H9 (cell line): ENCODE measurements at regions not wholly inside any gene's neighbourhood (a gene's known extent, or its start where the extent isn't known, plus 50 kb on each side); places are given as distances from the start of the nearest gene placed in this dataset.

Experiments used
- DNase-seq: peaks from one replicate; pipeline ENCODE4 v3.0.0-alpha.2; 2017
- H2AFZ ChIP-seq: one replicate; pipeline ENCODE4 v1.6.1; 2013; ENCODE audit warnings: mild to moderate bottlenecking, low read length, control low read depth, moderate library complexity
- H2AK5ac ChIP-seq: 2 replicates; pipeline ENCODE4 v1.6.1; 2013; ENCODE audit warnings: low read length, control low read depth, mixed read lengths; ENCODE audit not compliant: insufficient read length
- H2BK120ac ChIP-seq: one replicate; pipeline ENCODE4 v1.6.1; 2013; ENCODE audit warnings: low read depth, mild to moderate bottlenecking, low read length, control low read depth, inconsistent platforms; ENCODE audit not compliant: poor library complexity, severe bottlenecking
- H2BK12ac ChIP-seq: 2 replicates; pipeline ENCODE4 v1.6.1; 2013; ENCODE audit warnings: low read length, control low read depth, mixed read lengths, low read depth; ENCODE audit not compliant: insufficient read length
- H2BK15ac ChIP-seq: 2 replicates; pipeline ENCODE4 v1.6.1; 2013; ENCODE audit warnings: low read depth, low read length, control low read depth
- H2BK20ac ChIP-seq: one replicate; pipeline ENCODE4 v1.6.1; 2013; ENCODE audit warnings: low read depth, mild to moderate bottlenecking, low read length, control low read depth, inconsistent platforms; ENCODE audit not compliant: poor library complexity, severe bottlenecking
- H2BK5ac ChIP-seq: 2 replicates; pipeline ENCODE4 v1.6.1; 2013; ENCODE audit warnings: low read length, control low read depth, mixed read lengths; ENCODE audit not compliant: insufficient read length
- H3K14ac ChIP-seq: 2 replicates; pipeline ENCODE4 v1.6.1; 2013; ENCODE audit warnings: low read length, control low read depth; ENCODE audit not compliant: insufficient read depth
- H3K18ac ChIP-seq: 2 replicates; pipeline ENCODE4 v1.6.1; 2013; ENCODE audit warnings: low read depth, mild to moderate bottlenecking, mixed read lengths, low read length, control low read depth; ENCODE audit not compliant: insufficient read length
- H3K23ac ChIP-seq: 2 replicates; pipeline ENCODE4 v1.6.1; 2013; ENCODE audit warnings: low read length, control low read depth, mixed read lengths, low read depth; ENCODE audit not compliant: insufficient read length
- H3K23me2 ChIP-seq: 2 replicates; pipeline ENCODE4 v1.6.1; 2013; ENCODE audit warnings: low read depth, mild to moderate bottlenecking, mixed read lengths, low read length, control low read depth; ENCODE audit not compliant: insufficient read length, poor library complexity, severe bottlenecking
- H3K27ac ChIP-seq: 2 replicates; pipeline ENCODE4 v1.5.1; 2013; ENCODE audit warnings: low read length, control low read depth, mixed read lengths, low read depth; ENCODE audit not compliant: insufficient read length
- H3K27me3 ChIP-seq: 2 replicates; pipeline ENCODE4 v1.6.1; 2013; ENCODE audit warnings: low read length, control low read depth, inconsistent platforms; ENCODE audit not compliant: insufficient read depth
- H3K4ac ChIP-seq: 2 replicates; pipeline ENCODE4 v1.6.1; 2013; ENCODE audit warnings: low read depth, mild to moderate bottlenecking, control low read depth, inconsistent platforms, low read length, moderate library complexity
- H3K4me1 ChIP-seq: 2 replicates; pipeline ENCODE4 v1.6.1; 2013; ENCODE audit warnings: low read length, control low read depth, inconsistent platforms; ENCODE audit not compliant: insufficient read depth
- H3K4me2 ChIP-seq: 2 replicates; pipeline ENCODE4 v1.6.1; 2013; ENCODE audit warnings: low read length, control low read depth, mixed read lengths; ENCODE audit not compliant: insufficient read length, insufficient read depth
- H3K56ac ChIP-seq: 2 replicates; pipeline ENCODE4 v1.6.1; 2013; ENCODE audit warnings: low read depth, mild to moderate bottlenecking, mixed read lengths, low read length, control low read depth; ENCODE audit not compliant: insufficient read length
- H3K79me1 ChIP-seq: 2 replicates; pipeline ENCODE4 v1.6.1; 2013; ENCODE audit warnings: low read depth, mild to moderate bottlenecking, moderate library complexity, low read length, control low read depth, inconsistent platforms; ENCODE audit not compliant: insufficient read depth, poor library complexity, severe bottlenecking
- H3K79me2 ChIP-seq: 2 replicates; pipeline ENCODE4 v1.6.1; 2013; ENCODE audit warnings: low read length, control low read depth, inconsistent platforms; ENCODE audit not compliant: insufficient read depth
- H3K9ac ChIP-seq: 2 replicates; pipeline ENCODE4 v1.6.1; 2013; ENCODE audit warnings: low read length, control low read depth, mixed read lengths; ENCODE audit not compliant: insufficient read length; ENCODE audit errors: extremely low read depth
- H3K9me3 ChIP-seq: one replicate; pipeline ENCODE4 v1.6.1; 2013; ENCODE audit warnings: low read depth, low read length, inconsistent platforms; ENCODE audit not compliant: control insufficient read depth
- H3T11ph ChIP-seq: one replicate; pipeline ENCODE4 v1.6.1; 2013; ENCODE audit warnings: mild to moderate bottlenecking, low read length, control low read depth, inconsistent platforms
- H4K20me1 ChIP-seq: one replicate; pipeline ENCODE4 v1.6.1; 2013; ENCODE audit not compliant: control insufficient read depth, insufficient read length, insufficient read depth
- H4K5ac ChIP-seq: 2 replicates; pipeline ENCODE4 v1.6.1; 2013; ENCODE audit warnings: low read depth, mild to moderate bottlenecking, mixed read lengths, low read length, control low read depth; ENCODE audit not compliant: insufficient read length
- H4K8ac ChIP-seq: replicated peaks from 2 replicates; pipeline ENCODE4 v1.6.1; 2013; ENCODE audit warnings: low read length, control low read depth, mixed read lengths, low read depth; ENCODE audit not compliant: insufficient read length
- H4K91ac ChIP-seq: 2 replicates; pipeline ENCODE4 v1.6.1; 2013; ENCODE audit warnings: low read depth, mild to moderate bottlenecking, moderate library complexity, mixed read lengths, low read length, control low read depth; ENCODE audit not compliant: insufficient read length
- H3K27ac Mint-ChIP-seq, 3 experiments: 2 replicates in 2 of 3; 3 replicates in 1 of 3; pipeline ENCODE4 v1.8.0; 2020 to 2021; ENCODE audit warnings: mixed read lengths in 3 of 3, mild to moderate bottlenecking in 1 of 3, moderate library complexity in 1 of 3
- H3K27me3 Mint-ChIP-seq: 2 replicates; pipeline ENCODE4 v1.8.0; 2021; ENCODE audit warnings: low read depth, mild to moderate bottlenecking, moderate library complexity, mixed read lengths
- H3K36me3 Mint-ChIP-seq, 3 experiments: 2 replicates in 2 of 3; 3 replicates in 1 of 3; pipeline ENCODE4 v1.8.0; 2020 to 2021; ENCODE audit warnings: low read depth in 3 of 3, mixed read lengths in 3 of 3; ENCODE audit not compliant: insufficient read depth in 1 of 3
- H3K4me1 Mint-ChIP-seq, 2 experiments: 2 replicates each; pipeline ENCODE4 v1.8.0; 2020; ENCODE audit warnings: mixed read lengths in 2 of 2
- H3K4me3 Mint-ChIP-seq, 2 experiments: 2 replicates in 1 of 2; 3 replicates in 1 of 2; pipeline ENCODE4 v1.8.0; 2020 to 2021; ENCODE audit warnings: mild to moderate bottlenecking in 2 of 2, mixed read lengths in 2 of 2, moderate library complexity in 1 of 2
- H3K9me3 Mint-ChIP-seq, 2 experiments: 2 replicates in 1 of 2; 3 replicates in 1 of 2; pipeline ENCODE4 v1.8.0; 2020; ENCODE audit warnings: mild to moderate bottlenecking in 2 of 2, mixed read lengths in 2 of 2, moderate library complexity in 1 of 2
- CTCF ChIP-seq: fragments of 200-600 bp; sonication (generic); conservative IDR thresholded peaks from 3 replicates; pipeline ENCODE4 v1.8.0; 2021; ENCODE audit warnings: antibody characterized with exemption, mild to moderate bottlenecking
- WGBS: extraction: QIAGEN DNeasy Blood & Tissue Kit; methylation state at CpG from one replicate; pipeline ENCODE4 v1.1.7; 2013; ENCODE audit warnings: missing lambda C conversion rate, low lambda C conversion rate, mixed read lengths; ENCODE audit not compliant: insufficient read length; ENCODE audit errors: extremely low coverage; 5-methylcytosine and 5-hydroxymethylcytosine counted together

- H2AFZ ChIP-seq: no peak overlapping the region
- no peak overlapping the region for H3K18ac ChIP-seq
- H4K20me1 ChIP-seq: no peaks in the 10 kb centered on the region
- H4K8ac ChIP-seq: no peak overlapping the region
- H3K36me3 Mint-ChIP-seq: no peaks in the 10 kb centered on the region
- H3K79me2 ChIP-seq: no peaks in the 10 kb centered on the region
- H3K14ac ChIP-seq: no peak overlapping the region
- no peak overlapping the region for H3K4me2 ChIP-seq
- H3K27me3 Mint-ChIP-seq: no peaks in the 10 kb centered on the region; the same call in 1 of the 2 replicates
- H4K5ac ChIP-seq: no peak overlapping the region
- H3K27me3 ChIP-seq: no peaks in the 10 kb centered on the region
- no peak overlapping the region for H3K27ac Mint-ChIP-seq
- no peak overlapping the region for H3T11ph ChIP-seq
- no peaks in the 10 kb centered on the region; a peak in 1 of 5 replicates for H3K9me3 Mint-ChIP-seq
- no peak for DNase-seq
- no peaks in the 10 kb centered on the region for H3K23me2 ChIP-seq
- no peak overlapping the region for H2BK5ac ChIP-seq
- TF ChIP-seq CTCF: no peak
- H2BK120ac ChIP-seq: no peak overlapping the region
- H3K79me1 ChIP-seq: no peaks in the 10 kb centered on the region
- H3K9me3 ChIP-seq: no peaks in the 10 kb centered on the region
- no peak overlapping the region for H3K4ac ChIP-seq
- WGBS: no CpG with 5 or more reads among the region's 11 CpGs
- H3K4me3 Mint-ChIP-seq: no peak overlapping the region
- no peak overlapping the region for H3K9ac ChIP-seq
- H3K23ac ChIP-seq: no peak overlapping the region
- H2BK12ac ChIP-seq: no peak overlapping the region
- H3K4me1 ChIP-seq: no peaks in the 10 kb centered on the region
- H3K4me1 Mint-ChIP-seq: peaks cover 0 to 4% of the 10 kb centered on the region in 2 experiments; a peak in 2 of 4 replicates
- H2AK5ac ChIP-seq: no peak overlapping the region
- no peak overlapping the region for H4K91ac ChIP-seq
- no peak overlapping the region for H3K27ac ChIP-seq
- no peak overlapping the region for H2BK15ac ChIP-seq
- no peak overlapping the region for H2BK20ac ChIP-seq
- H3K56ac ChIP-seq: no peak overlapping the region
Measured at GRCh38 chr7:156402255-156402654, 238.3 kb upstream of the RNF32 start.
